ENCODE measurements at regions not wholly inside any gene's neighbourhood (a gene's known extent, or its start where the extent isn't known, plus 50 kb on each side); places are given as distances from the start of the nearest gene placed in this dataset.
A peak's percentile ranks its signal among the peaks of the same experiment; 100 is the strongest.

GRCh38 chr21:35511696-35512162, 462.6 kb upstream of the RUNX1 start:
- no peaks in the 10 kb centered on the region for H3K9me3 ChIP-seq (replicated peaks; ENCODE audit: control insufficient read depth, low read depth, low read length)
- H3K4me1 ChIP-seq (ENCODE audit: control insufficient read depth, insufficient read depth, low read length), result peaks cover 2% of the 10 kb centered on the region
- H3K4me3 ChIP-seq (ENCODE audit: low read length), result no peak overlapping the region
- no peaks in the 10 kb centered on the region for H3K27me3 ChIP-seq (ENCODE audit: control insufficient read depth, insufficient read depth, low read length)
- no CpG with 5 or more reads among the region's 4 CpGs for WGBS (ENCODE audit: insufficient coverage)
- no peak for DNase-seq
- no peaks in the 10 kb centered on the region for H3K36me3 ChIP-seq (ENCODE audit: control insufficient read depth, insufficient read depth, low read length)
- H3K27ac ChIP-seq (ENCODE audit: low read length), result no peak overlapping the region

DNA sequence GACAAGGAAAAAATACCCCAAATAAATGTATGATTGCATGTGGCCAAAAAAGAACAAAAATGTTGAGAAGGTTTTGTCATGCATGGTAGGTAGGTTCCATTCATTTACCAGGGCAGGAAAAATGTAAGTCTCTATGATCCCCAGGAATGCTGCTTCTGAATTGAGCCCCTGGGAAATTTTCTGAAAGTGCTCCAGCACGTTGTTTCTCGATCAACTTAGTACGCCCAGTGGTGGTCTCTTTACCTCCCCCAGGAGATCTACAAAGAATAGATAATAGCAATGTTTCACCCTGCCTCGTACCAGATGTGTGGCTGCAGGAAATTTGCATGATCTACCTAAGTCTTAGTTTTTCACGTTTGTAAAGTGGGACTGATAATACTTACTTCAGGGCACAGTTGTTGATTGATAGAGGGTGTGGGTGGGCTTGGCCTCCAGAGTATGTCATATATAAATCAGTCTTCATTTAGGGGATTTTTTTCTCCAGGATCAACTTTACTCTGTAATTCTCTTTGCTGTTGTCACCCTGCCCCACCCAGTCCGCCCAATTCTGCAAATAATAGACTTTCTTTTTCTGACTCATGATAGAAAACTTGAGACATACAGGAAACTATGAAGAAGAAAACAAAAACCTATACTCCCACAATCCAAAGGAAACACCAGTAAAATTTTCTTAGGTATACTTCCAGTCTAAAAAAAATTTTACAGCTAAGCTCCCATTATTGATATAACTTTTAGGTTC, 462.0 kb upstream of the RUNX1 start:
- H3K36me3 ChIP-seq (ENCODE audit: control insufficient read depth, insufficient read depth, low read length), result no peaks in the 10 kb centered on the region
- H3K27ac ChIP-seq (ENCODE audit: low read length), result no peak overlapping the region
- no peak for DNase-seq
- H3K4me1 ChIP-seq (ENCODE audit: control insufficient read depth, insufficient read depth, low read length), result peaks cover 2% of the 10 kb centered on the region
- 40% methylated on average over 1 of the region's 6 CpGs for WGBS (ENCODE audit: insufficient coverage)
- H3K9me3 ChIP-seq (replicated peaks; ENCODE audit: control insufficient read depth, low read depth, low read length), result no peaks in the 10 kb centered on the region
- H3K27me3 ChIP-seq (ENCODE audit: control insufficient read depth, insufficient read depth, low read length), result no peaks in the 10 kb centered on the region
- no peak overlapping the region for H3K4me3 ChIP-seq (ENCODE audit: low read length)

GRCh38 chr21:35510294-35510693, 461.2 kb upstream of the RUNX1 start:
- Histone ChIP-seq H3K9me3 (replicated peaks; ENCODE audit: control insufficient read depth, low read depth, low read length) (no peaks in the 10 kb centered on the region), H3K4me3 (ENCODE audit: low read length) (no peak overlapping the region), H3K4me1 (ENCODE audit: control insufficient read depth, insufficient read depth, low read length) (peaks cover 5% of the 10 kb centered on the region), H3K36me3 (ENCODE audit: control insufficient read depth, insufficient read depth, low read length) (no peaks in the 10 kb centered on the region), H3K27ac (ENCODE audit: low read length) (no peak overlapping the region), H3K27me3 (ENCODE audit: control insufficient read depth, insufficient read depth, low read length) (no peaks in the 10 kb centered on the region)
- DNase-seq, result no peak
- no CpG with 5 or more reads among the region's 2 CpGs for WGBS (ENCODE audit: insufficient coverage)

DNA sequence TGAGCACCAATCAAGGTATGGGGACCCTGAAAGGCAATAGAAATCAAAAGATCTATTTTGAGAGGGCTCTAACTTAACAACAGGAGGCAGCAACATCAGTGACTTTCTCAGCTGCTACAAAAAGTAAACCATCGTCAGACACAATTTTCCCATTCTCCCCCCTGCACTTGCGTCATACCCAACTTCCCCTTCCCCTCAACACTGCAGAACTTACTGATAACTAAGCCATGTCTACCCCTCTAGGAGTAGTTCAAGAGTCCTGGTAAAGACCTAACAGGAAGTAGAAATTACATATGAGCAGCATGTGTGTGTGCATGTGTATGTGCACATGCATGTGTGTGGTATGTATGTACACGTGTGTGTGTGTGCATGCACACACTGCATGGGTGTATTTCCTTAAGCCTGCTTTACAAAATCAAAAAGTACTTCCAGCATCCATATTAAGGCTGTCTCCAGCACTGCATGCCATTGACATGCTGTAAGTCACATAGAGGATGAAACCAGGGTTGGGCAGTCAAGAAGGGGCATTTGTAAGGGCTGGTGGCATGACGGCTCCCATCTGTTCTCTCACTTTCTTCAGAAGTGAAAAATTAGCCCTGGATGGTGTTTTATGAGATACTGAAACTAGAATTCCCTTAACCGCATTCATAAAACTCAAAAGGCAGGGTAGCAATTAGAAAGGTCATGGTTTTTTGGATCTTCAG, 460.1 kb upstream of the RUNX1 start:
- no peak overlapping the region for H3K27ac ChIP-seq (ENCODE audit: low read length)
- 20% methylated on average over 1 of the region's 5 CpGs for WGBS (ENCODE audit: insufficient coverage)

DNA sequence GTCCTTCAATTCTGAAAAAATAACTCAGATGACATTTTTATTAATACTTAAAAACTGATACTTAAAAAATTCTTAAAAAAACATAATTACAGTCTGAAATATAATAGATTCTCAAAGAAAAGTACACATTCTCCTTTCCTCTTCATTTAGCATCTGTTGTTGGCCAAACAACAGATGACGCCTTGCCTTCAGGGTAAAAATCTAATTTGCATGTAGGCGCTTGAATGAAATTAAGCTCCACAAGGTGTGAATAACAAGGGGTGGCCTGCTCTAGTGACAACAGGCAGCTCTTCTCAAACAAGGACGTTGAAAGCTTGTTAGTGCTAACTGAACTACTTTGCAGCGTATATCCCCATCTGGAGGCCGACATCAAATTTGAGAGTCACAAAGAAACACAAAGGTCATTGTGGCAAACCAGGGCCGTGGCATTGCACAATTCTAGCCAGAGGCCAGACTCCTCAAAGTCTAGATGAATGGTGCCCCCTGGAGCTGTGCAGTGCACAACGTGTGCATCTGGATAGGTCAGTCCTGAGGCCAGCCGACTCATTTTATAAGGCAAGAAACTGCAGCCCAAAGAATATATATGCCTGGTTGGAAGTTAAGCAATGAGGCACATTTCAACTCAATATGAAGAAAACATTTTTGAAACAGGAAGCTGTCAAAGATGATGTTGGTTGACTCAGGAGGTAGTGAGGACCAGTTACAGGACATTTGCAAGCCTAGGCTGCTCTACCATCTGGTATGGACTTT, 459.2 kb upstream of the RUNX1 start:
- WGBS (ENCODE audit: insufficient coverage), result 60% methylated on average over 6 of the region's 8 CpGs
- H3K27ac ChIP-seq (ENCODE audit: low read length), result no peak overlapping the region

More for the DNA sequence above, 460.1 kb upstream of the RUNX1 start:
- DNase-seq, result peak; percentile 53
- no peaks in the 10 kb centered on the region for H3K27me3 ChIP-seq (ENCODE audit: control insufficient read depth, insufficient read depth, low read length)
- peaks cover 9% of the 10 kb centered on the region for H3K4me1 ChIP-seq (ENCODE audit: control insufficient read depth, insufficient read depth, low read length)
- H3K4me3 ChIP-seq (ENCODE audit: low read length), result no peak overlapping the region
- H3K9me3 ChIP-seq (replicated peaks; ENCODE audit: control insufficient read depth, low read depth, low read length), result no peaks in the 10 kb centered on the region
- no peaks in the 10 kb centered on the region for H3K36me3 ChIP-seq (ENCODE audit: control insufficient read depth, insufficient read depth, low read length)

DNA sequence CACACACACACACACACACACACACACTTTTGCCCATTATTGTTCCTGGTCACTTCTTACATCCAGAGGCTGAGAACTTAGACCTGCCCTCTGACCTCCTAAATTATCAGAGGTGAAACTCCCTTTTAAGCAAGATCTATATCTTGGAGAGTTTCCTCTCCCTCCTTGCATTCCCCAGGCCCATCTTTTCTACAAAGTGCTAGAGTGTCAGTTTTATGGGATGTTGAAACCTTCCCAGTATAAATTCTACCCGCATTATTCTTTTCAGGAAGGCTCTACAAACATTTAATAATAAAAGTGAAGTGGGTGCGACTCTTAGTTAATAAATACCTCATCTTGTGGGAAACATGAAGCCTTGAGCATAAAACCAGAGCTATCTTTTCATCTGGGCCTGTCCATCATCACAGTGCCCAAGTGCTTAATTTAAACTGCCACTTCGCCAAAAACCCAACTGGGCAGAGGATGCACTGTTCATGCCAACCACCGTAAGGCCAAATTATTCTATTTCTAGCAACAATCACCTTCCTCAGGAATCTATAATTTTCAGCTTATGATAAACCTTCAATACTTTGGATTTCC, 458.2 kb upstream of the RUNX1 start:
- Histone ChIP-seq H3K36me3 (ENCODE audit: control insufficient read depth, insufficient read depth, low read length) (no peaks in the 10 kb centered on the region), H3K27me3 (ENCODE audit: control insufficient read depth, insufficient read depth, low read length) (no peaks in the 10 kb centered on the region), H3K27ac (ENCODE audit: low read length) (no peak overlapping the region), H3K4me3 (ENCODE audit: low read length) (no peak overlapping the region), H3K4me1 (ENCODE audit: control insufficient read depth, insufficient read depth, low read length) (peaks cover 14% of the 10 kb centered on the region), H3K9me3 (replicated peaks; ENCODE audit: control insufficient read depth, low read depth, low read length) (no peaks in the 10 kb centered on the region)
- no peak for DNase-seq
- no CpG with 5 or more reads among the region's 4 CpGs for WGBS (ENCODE audit: insufficient coverage)

More for the DNA sequence above, 459.2 kb upstream of the RUNX1 start:
- H3K4me1 ChIP-seq (ENCODE audit: control insufficient read depth, insufficient read depth, low read length), result peaks cover 14% of the 10 kb centered on the region
- H3K4me3 ChIP-seq (ENCODE audit: low read length), result no peak overlapping the region
- H3K36me3 ChIP-seq (ENCODE audit: control insufficient read depth, insufficient read depth, low read length), result no peaks in the 10 kb centered on the region
- peak; percentile 60 for DNase-seq
- H3K27me3 ChIP-seq (ENCODE audit: control insufficient read depth, insufficient read depth, low read length), result no peaks in the 10 kb centered on the region
- H3K9me3 ChIP-seq (replicated peaks; ENCODE audit: control insufficient read depth, low read depth, low read length), result no peaks in the 10 kb centered on the region

DNA sequence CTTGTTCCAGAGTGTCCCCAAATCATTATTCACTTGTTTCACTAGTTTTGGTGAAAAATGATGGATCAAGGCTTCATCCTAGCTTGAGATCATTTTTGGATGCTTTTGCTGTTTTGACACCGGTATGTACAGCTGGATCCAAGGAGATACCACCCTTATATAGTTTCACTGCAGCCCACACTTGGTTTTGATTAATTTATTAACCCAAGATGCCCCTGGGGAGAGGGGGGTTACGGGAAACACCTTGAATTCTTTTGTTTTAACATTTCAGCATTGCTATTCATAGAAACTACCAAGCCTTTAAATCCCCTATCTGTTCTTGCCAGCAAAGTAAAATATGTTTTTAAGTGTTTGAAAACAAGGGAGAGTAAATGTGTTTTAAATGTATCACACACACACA, 457.7 kb upstream of the RUNX1 start:
- DNase-seq, result no peak
- Histone ChIP-seq H3K27ac (ENCODE audit: low read length) (no peak overlapping the region), H3K4me3 (ENCODE audit: low read length) (no peak overlapping the region), H3K36me3 (ENCODE audit: control insufficient read depth, insufficient read depth, low read length) (no peaks in the 10 kb centered on the region), H3K4me1 (ENCODE audit: control insufficient read depth, insufficient read depth, low read length) (peaks cover 14% of the 10 kb centered on the region), H3K27me3 (ENCODE audit: control insufficient read depth, insufficient read depth, low read length) (no peaks in the 10 kb centered on the region), H3K9me3 (replicated peaks; ENCODE audit: control insufficient read depth, low read depth, low read length) (no peaks in the 10 kb centered on the region)
- WGBS (ENCODE audit: insufficient coverage), result no CpG with 5 or more reads among the region's 2 CpGs

GRCh38 chr21:35506352-35506751, 457.2 kb upstream of the RUNX1 start:
- H3K27me3 ChIP-seq (ENCODE audit: control insufficient read depth, insufficient read depth, low read length), result no peaks in the 10 kb centered on the region
- no peak for DNase-seq
- peaks cover 14% of the 10 kb centered on the region for H3K4me1 ChIP-seq (ENCODE audit: control insufficient read depth, insufficient read depth, low read length)
- no peak overlapping the region for H3K27ac ChIP-seq (ENCODE audit: low read length)
- WGBS (ENCODE audit: insufficient coverage), result 17% methylated on average over 2 of the region's 3 CpGs
- no peaks in the 10 kb centered on the region for H3K36me3 ChIP-seq (ENCODE audit: control insufficient read depth, insufficient read depth, low read length)
- H3K9me3 ChIP-seq (replicated peaks; ENCODE audit: control insufficient read depth, low read depth, low read length), result no peaks in the 10 kb centered on the region
- H3K4me3 ChIP-seq (ENCODE audit: low read length), result no peak overlapping the region

GRCh38 chr21:35504951-35505466, 455.9 kb upstream of the RUNX1 start:
- WGBS (ENCODE audit: insufficient coverage), result 48% methylated on average over 5 of the region's 5 CpGs
- no peaks in the 10 kb centered on the region for H3K9me3 ChIP-seq (replicated peaks; ENCODE audit: control insufficient read depth, low read depth, low read length)
- H3K27me3 ChIP-seq (ENCODE audit: control insufficient read depth, insufficient read depth, low read length), result no peaks in the 10 kb centered on the region
- no peaks in the 10 kb centered on the region for H3K36me3 ChIP-seq (ENCODE audit: control insufficient read depth, insufficient read depth, low read length)
- no peak overlapping the region for H3K27ac ChIP-seq (ENCODE audit: low read length)
- H3K4me3 ChIP-seq (ENCODE audit: low read length), result no peak overlapping the region
- peaks cover 14% of the 10 kb centered on the region for H3K4me1 ChIP-seq (ENCODE audit: control insufficient read depth, insufficient read depth, low read length)
- no peak for DNase-seq
